H4 (cell line): ENCODE measurements at regions not wholly inside any gene's neighbourhood (a gene's known extent, or its start where the extent isn't known, plus 50 kb on each side); places are given as distances from the start of the nearest gene placed in this dataset.

Source experiments
- DNase-seq: peaks from one replicate; pipeline ENCODE4 v3.0.0-alpha.2; 2015; ENCODE audit warnings: low spot score

DNA sequence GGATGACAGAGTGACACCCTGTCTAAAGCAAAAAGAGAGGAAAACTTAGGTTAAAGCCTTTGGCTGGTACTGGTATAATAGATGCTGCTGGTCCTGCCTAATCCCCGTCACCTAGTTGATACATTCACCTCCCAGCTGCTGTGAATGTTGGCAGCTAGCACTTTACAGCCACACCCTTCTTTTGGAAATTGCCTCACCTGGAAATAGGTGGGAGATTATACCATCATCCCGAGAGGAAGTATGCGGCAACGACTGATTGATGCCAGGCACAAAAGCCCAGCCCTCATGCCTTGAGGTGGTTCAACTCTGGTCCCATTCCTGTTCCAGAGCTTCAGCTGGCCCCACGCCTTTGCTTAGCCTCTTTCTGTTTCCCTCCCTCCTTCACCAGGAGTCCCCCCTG, 53.2 kb upstream of the SIAH1 start:
- no peak for DNase-seq

DNA sequence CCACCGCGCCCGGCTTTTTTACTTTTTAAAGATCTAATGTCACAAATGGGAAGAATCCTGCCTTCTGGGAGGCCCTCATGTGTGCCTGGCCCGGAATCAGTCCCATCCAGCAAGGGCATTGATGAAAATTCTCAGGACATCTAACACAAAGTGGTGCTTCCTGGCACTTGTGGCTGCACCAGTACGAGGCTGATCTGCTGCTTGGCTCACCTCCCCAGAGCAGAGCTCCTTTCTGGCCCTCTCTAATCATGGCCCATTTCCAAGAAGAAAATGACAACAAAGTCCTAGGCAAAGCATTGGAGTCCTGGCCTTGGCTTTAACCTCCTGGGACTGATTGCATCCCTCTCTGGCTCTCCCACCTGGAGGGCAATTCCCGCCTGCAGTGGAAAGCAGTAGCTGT, 50.7 kb upstream of the SIAH1 start:
- DNase-seq: no peak

DNA sequence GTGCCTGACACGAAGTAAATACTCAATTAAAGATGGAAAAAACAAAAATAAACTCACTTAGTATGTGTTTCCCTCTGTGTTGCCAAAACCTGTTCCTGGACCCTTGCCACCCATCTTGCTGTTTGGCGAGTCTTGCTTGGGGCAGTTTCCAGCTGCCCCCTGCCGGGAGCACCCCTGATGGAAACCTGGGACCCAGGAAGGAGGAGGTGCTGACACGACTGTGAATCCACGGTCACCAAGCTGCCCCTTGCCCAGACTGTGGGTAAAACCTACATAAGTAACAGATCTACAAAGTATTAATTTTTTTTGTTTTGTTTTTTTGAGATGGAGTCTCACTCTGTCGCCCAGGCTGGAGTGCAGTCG, 50.1 kb upstream of the SIAH1 start:
- DNase-seq: no peak
